ENCODE measurements at regions not wholly inside any gene's neighbourhood (a gene's known extent, or its start where the extent isn't known, plus 50 kb on each side); places are given as distances from the start of the nearest gene placed in this dataset.

GRCh38 chr9:107675351-107676259 is 186.0 kb upstream of the KLF4 start:
- no peak for DNase-seq (ENCODE audit: low read depth)
- no peak for TF ChIP-seq CTCF (IDR thresholded peaks at IDR 0.05; ENCODE audit: insufficient read depth, low read depth, low read length, missing control alignments)
- H3K4me3 ChIP-seq (ENCODE audit: low read depth, low read length), result no peak overlapping the region

GRCh38 chr9:107674721-107675277 is 185.2 kb upstream of the KLF4 start:
- TF ChIP-seq CTCF (IDR thresholded peaks at IDR 0.05; ENCODE audit: insufficient read depth, low read depth, low read length, missing control alignments), result no peak
- DNase-seq (ENCODE audit: low read depth), result peak; percentile 13

GRCh38 chr9:107673861-107674720 is 184.5 kb upstream of the KLF4 start:
- TF ChIP-seq CTCF (IDR thresholded peaks at IDR 0.05; ENCODE audit: insufficient read depth, low read depth, low read length, missing control alignments), result no peak
- no peak for DNase-seq (ENCODE audit: low read depth)
- no peak overlapping the region for H3K4me3 ChIP-seq (ENCODE audit: low read depth, low read length)

More at GRCh38 chr9:107674721-107675277, 185.2 kb upstream of the KLF4 start:
- H3K4me3 ChIP-seq (ENCODE audit: low read depth, low read length), result no peak overlapping the region

DNA sequence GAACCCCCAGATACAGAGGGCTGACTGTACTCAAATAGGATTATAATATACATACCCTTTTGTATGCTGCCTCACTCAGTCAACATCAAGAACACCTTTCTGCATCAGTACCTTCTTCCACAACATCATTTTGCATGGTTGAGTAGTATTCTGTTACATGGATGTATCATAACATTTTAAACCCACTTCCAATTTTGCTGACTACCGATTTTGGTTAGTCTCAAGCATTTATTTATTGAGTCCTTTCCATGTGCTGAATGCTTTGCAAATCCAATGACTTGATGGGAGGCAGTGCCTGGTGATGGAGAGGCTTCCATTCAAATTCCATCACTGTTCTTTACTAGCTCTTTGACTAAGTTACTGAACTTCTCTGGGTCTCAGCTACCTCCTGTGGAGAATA is 182.0 kb upstream of the KLF4 start:
- DNase-seq (ENCODE audit: low read depth), result no peak
- no peak for TF ChIP-seq CTCF (IDR thresholded peaks at IDR 0.05; ENCODE audit: insufficient read depth, low read depth, low read length, missing control alignments)
- no peak overlapping the region for H3K4me3 ChIP-seq (ENCODE audit: low read depth, low read length)

- H3K4me3 ChIP-seq (ENCODE audit: low read depth, low read length), result no peak overlapping the region
- TF ChIP-seq CTCF (IDR thresholded peaks at IDR 0.05; ENCODE audit: insufficient read depth, low read depth, low read length, missing control alignments), result no peak
- no peak for DNase-seq (ENCODE audit: low read depth)
These were observed 179.9 kb upstream of the KLF4 start for GRCh38 chr9:107669422-107669821.

DNA sequence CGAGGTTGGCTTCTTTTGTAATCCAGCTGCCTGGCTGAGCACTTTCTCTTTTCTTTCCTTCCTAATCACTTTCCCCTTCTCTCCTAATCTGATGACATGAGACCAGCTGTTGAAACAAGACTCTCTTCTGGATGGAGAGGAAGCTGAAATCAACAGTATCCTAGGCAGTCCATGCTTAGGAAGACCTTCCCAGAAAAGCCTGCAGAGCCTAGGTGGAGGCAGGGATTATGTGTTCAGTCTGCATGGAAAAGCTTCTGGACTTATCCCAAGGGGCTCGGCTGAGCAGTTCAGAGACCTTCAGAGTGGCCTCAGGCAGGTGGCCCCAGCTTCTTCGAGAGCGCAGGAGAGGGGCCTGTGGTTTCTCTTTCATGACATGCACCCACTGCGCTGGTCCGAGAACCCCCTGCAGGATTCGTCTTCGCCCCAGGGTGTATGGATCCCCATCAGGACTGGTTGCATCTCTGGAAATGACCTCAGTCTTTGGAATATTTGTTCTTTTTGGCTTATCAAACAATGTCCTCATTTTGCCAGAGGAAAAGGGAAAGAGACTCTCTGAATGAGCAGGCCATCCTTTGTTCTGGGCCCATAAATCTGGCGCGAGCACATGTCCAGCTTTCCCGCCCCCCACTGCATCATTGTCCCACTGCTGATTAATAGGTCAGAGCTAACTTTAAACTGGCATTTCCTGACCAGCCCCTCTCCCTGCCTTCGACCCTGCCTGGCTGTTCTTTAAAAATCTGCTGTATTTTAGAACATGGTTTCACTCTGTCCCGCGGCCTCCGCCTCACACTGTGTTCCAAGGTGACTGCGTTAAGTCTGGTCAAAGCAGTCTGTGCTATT is 177.9 kb upstream of the KLF4 start:
- no peak for TF ChIP-seq CTCF (IDR thresholded peaks at IDR 0.05; ENCODE audit: insufficient read depth, low read depth, low read length, missing control alignments)
- DNase-seq (ENCODE audit: low read depth), result no peak
- no peak overlapping the region for H3K4me3 ChIP-seq (ENCODE audit: low read depth, low read length)
